Activated CD4-positive, alpha-beta memory T cell treated with anti-CD3 and anti-CD28 coated beads, Interleukin-2, amount 10 ng/mL, durations not matched to agents 7 days and 5 days (primary cell): ENCODE measurements at regions not wholly inside any gene's neighbourhood (a gene's known extent, or its start where the extent isn't known, plus 50 kb on each side); places are given as distances from the start of the nearest gene placed in this dataset.
"Not testable (repeated sequence)": the region's sequence is repeated elsewhere in the genome, so short reads cannot be mapped to it uniquely, and the experiment has no call there.

Source experiments
- CTCF ChIA-PET: fragments of 350-600 bp; sonication (Branson Sonifier 250); formaldehyde crosslinking; loops from one replicate; lab custom pipeline; 2021; ENCODE audit warnings: antibody characterized with exemption, inconsistent platforms; lab: Charles Lee
- POLR2A ChIA-PET: fragments of 350-600 bp; sonication (Branson Sonifier 250); formaldehyde crosslinking; loops from one replicate; lab custom pipeline; 2021; ENCODE audit warnings: antibody characterized with exemption; lab: Charles Lee
- DNase-seq: peaks from one replicate; pipeline ENCODE4 v3.0.0-alpha.2; 2020
- H3K27ac Mint-ChIP-seq: one replicate; pipeline ENCODE4 v1.8.0; 2021; ENCODE audit warnings: mild to moderate bottlenecking, mixed read lengths
- H3K27me3 Mint-ChIP-seq: one replicate; pipeline ENCODE4 v1.8.0; 2021; ENCODE audit warnings: mixed read lengths
- H3K36me3 Mint-ChIP-seq: one replicate; pipeline ENCODE4 v1.8.0; 2021; ENCODE audit warnings: low read depth, mixed read lengths
- H3K4me1 Mint-ChIP-seq: one replicate; pipeline ENCODE4 v1.8.0; 2021; ENCODE audit warnings: mixed read lengths
- H3K4me3 Mint-ChIP-seq: one replicate; pipeline ENCODE4 v1.8.0; 2021; ENCODE audit warnings: mild to moderate bottlenecking, mixed read lengths
- H3K9me3 Mint-ChIP-seq: one replicate; pipeline ENCODE4 v1.8.0; 2021; ENCODE audit warnings: mixed read lengths

DNA sequence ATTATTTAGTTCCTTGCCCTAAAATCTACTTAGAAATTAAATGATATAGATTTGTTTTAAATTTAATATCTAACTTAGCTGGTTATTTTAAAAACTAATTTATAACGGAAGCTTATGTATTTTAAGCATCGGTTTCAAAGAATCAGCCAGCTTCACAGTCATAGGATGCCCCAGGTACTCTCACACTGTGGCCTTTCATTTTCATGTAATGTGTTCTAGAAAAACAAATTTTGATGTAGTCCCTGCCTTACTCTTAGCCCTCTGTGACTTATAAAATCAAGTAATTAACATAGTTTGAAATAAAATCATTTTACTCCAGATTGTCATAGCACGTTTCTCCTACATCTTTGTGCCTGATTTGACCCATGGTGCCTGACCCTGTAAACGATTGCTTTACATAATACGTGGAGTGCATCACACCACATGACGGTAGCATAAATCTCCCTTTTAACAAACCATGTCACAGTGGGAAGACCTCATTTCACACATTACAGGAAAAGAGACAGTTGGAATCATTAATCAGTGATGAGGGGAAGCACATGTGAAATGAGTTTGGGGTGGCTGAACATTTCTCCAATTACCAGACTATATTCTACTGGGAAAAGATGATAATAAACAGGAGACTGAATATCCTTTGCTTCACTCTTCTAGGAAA lies 731.5 kb upstream of the CDH9 start:
- H3K4me3 Mint-ChIP-seq: no peak overlapping the region
- DNase-seq: no peak
- no peaks in the 10 kb centered on the region for H3K36me3 Mint-ChIP-seq
- POLR2A ChIA-PET: no interaction called here
- CTCF ChIA-PET: no interaction called here
- peaks cover 9% of the 10 kb centered on the region for H3K9me3 Mint-ChIP-seq
- H3K27me3 Mint-ChIP-seq: no peaks in the 10 kb centered on the region
- no peak overlapping the region for H3K27ac Mint-ChIP-seq
- H3K4me1 Mint-ChIP-seq: no peaks in the 10 kb centered on the region

- CTCF ChIA-PET: no interaction called here
- Mint-ChIP-seq H3K36me3 (no peaks in the 10 kb centered on the region), H3K4me1 (no peaks in the 10 kb centered on the region), H3K4me3 (no peak overlapping the region), H3K27ac (no peak overlapping the region), H3K27me3 (no peaks in the 10 kb centered on the region), H3K9me3 (peaks cover 13% of the 10 kb centered on the region)
- POLR2A ChIA-PET: no interaction called here
- no peak for DNase-seq
These were observed 710.5 kb upstream of the CDH9 start for GRCh38 chr5:27748847-27749246.

DNA sequence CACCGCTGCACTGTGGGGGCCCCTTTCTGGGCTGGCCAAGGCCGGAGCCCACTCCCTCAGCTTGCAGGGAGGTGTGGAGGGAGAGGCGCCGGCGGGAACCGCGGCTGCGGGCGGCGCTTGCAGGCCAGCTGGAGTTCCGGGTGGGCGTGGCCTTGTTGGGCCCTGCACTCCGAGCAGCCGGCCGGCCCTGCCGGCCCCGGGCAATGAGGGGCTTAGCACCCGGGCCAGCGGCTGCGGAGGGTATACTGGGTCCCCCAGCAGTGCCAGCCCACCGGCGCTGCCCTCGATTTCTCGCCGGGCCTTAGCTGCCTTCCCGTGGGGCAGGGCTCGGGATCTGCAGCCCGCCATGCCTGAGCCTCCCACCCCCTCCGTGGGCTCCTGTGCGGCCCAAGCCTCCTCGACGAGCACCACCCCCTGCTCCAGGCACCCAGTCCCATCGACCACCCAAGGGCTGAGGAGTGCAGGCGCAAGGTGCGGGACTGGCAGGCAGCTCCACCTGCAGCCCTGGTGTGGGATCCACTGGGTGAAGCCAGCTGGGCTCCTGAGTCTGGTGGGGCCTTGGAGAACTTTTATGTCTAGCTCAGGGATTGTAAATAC lies 705.1 kb upstream of the CDH9 start:
- H3K4me1 Mint-ChIP-seq, H3K9me3 Mint-ChIP-seq, DNase-seq, POLR2A ChIA-PET, H3K36me3 Mint-ChIP-seq, CTCF ChIA-PET, H3K4me3 Mint-ChIP-seq, H3K27ac Mint-ChIP-seq, H3K27me3 Mint-ChIP-seq: not testable (repeated sequence)

- no peak overlapping the region for H3K27ac Mint-ChIP-seq
- ChIA-PET POLR2A (no interaction called here), CTCF (no interaction called here)
- H3K9me3 Mint-ChIP-seq: peaks cover 6% of the 10 kb centered on the region
- H3K36me3 Mint-ChIP-seq: no peaks in the 10 kb centered on the region
- no peaks in the 10 kb centered on the region for H3K4me1 Mint-ChIP-seq
- no peaks in the 10 kb centered on the region for H3K27me3 Mint-ChIP-seq
- no peak for DNase-seq
- no peak overlapping the region for H3K4me3 Mint-ChIP-seq
These were observed 704.4 kb upstream of the CDH9 start for GRCh38 chr5:27742805-27743204.

DNA sequence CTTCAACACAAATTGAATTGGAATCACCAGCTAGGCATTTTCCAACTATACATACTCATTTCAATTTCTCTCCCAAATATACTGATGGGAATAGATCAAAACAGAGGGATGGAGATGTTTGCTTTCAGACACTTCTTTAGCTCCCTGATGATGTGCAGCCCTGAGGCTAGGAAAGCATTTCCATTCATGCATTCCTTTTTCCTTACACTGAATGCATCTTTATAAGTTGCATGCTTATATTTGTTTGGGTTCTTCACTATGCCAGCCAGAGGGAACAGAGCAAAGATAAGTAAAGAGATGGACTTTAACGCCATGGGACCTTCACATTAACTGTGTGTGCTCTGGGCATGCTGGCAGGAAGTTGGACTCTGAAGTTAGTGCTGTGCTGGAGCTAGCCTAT lies 696.5 kb upstream of the CDH9 start:
- Mint-ChIP-seq H3K27me3 (no peaks in the 10 kb centered on the region), H3K36me3 (no peaks in the 10 kb centered on the region), H3K27ac (no peak overlapping the region), H3K9me3 (peaks cover 3% of the 10 kb centered on the region), H3K4me1 (no peaks in the 10 kb centered on the region), H3K4me3 (no peak overlapping the region)
- DNase-seq: no peak
- POLR2A ChIA-PET: no interaction called here
- CTCF ChIA-PET: no interaction called here

GRCh38 chr5:27733237-27733636 lies 694.9 kb upstream of the CDH9 start:
- Mint-ChIP-seq H3K9me3 (peaks cover 3% of the 10 kb centered on the region), H3K4me3 (no peak overlapping the region), H3K4me1 (no peaks in the 10 kb centered on the region), H3K27ac (no peak overlapping the region), H3K27me3 (no peaks in the 10 kb centered on the region), H3K36me3 (no peaks in the 10 kb centered on the region)
- ChIA-PET POLR2A (no interaction called here), CTCF (no interaction called here)
- DNase-seq: no peak

GRCh38 chr5:27727254-27727653 lies 688.9 kb upstream of the CDH9 start:
- Mint-ChIP-seq H3K36me3 (no peaks in the 10 kb centered on the region), H3K4me1 (no peaks in the 10 kb centered on the region), H3K4me3 (no peak overlapping the region), H3K9me3 (peaks cover 4% of the 10 kb centered on the region), H3K27me3 (no peaks in the 10 kb centered on the region), H3K27ac (no peak overlapping the region)
- DNase-seq: no peak
- POLR2A ChIA-PET: no interaction called here
- CTCF ChIA-PET: no interaction called here

GRCh38 chr5:27722337-27722736 lies 684.0 kb upstream of the CDH9 start:
- DNase-seq: no peak
- Mint-ChIP-seq H3K9me3 (peaks cover 4% of the 10 kb centered on the region), H3K36me3 (no peaks in the 10 kb centered on the region), H3K4me3 (no peak overlapping the region), H3K27ac (no peak overlapping the region), H3K27me3 (no peaks in the 10 kb centered on the region), H3K4me1 (no peaks in the 10 kb centered on the region)
- ChIA-PET CTCF (no interaction called here), POLR2A (no interaction called here)

DNA sequence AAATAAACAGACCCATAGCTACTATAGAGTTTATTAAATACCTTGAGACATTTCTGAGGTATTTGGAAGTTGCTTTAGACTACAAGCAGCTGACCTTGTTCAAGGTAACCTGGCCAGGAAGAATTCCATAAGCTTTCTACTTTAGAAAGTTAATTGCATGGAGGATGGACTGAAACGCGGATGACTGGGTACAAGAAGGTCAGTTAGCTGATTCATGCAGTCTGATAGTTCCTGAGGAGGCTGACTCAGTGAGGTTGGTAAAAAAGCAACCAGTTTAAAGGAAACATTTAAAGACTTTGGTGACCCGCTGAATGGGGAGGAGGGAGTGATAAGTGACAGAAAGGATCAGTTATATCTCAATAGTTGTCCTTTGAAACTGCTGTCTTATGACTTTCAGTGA lies 670.1 kb upstream of the CDH9 start:
- POLR2A ChIA-PET: no interaction called here
- H3K27ac Mint-ChIP-seq: no peak overlapping the region
- CTCF ChIA-PET: no interaction called here
- no peaks in the 10 kb centered on the region for H3K4me1 Mint-ChIP-seq
- DNase-seq: no peak
- no peaks in the 10 kb centered on the region for H3K36me3 Mint-ChIP-seq
- peaks cover 8% of the 10 kb centered on the region for H3K9me3 Mint-ChIP-seq
- H3K27me3 Mint-ChIP-seq: no peaks in the 10 kb centered on the region
- H3K4me3 Mint-ChIP-seq: no peak overlapping the region

GRCh38 chr5:27706832-27707231 lies 668.4 kb upstream of the CDH9 start:
- Mint-ChIP-seq H3K4me3 (no peak overlapping the region), H3K27me3 (no peaks in the 10 kb centered on the region), H3K9me3 (peaks cover 14% of the 10 kb centered on the region), H3K4me1 (no peaks in the 10 kb centered on the region), H3K27ac (no peak overlapping the region), H3K36me3 (no peaks in the 10 kb centered on the region)
- CTCF ChIA-PET: no interaction called here
- POLR2A ChIA-PET: no interaction called here
- DNase-seq: no peak

GRCh38 chr5:27705661-27706060 lies 667.3 kb upstream of the CDH9 start:
- Mint-ChIP-seq H3K4me1 (no peaks in the 10 kb centered on the region), H3K36me3 (no peaks in the 10 kb centered on the region), H3K27me3 (no peaks in the 10 kb centered on the region), H3K4me3 (no peak overlapping the region), H3K9me3 (peaks cover 14% of the 10 kb centered on the region), H3K27ac (no peak overlapping the region)
- ChIA-PET POLR2A (no interaction called here), CTCF (no interaction called here)
- no peak for DNase-seq

DNA sequence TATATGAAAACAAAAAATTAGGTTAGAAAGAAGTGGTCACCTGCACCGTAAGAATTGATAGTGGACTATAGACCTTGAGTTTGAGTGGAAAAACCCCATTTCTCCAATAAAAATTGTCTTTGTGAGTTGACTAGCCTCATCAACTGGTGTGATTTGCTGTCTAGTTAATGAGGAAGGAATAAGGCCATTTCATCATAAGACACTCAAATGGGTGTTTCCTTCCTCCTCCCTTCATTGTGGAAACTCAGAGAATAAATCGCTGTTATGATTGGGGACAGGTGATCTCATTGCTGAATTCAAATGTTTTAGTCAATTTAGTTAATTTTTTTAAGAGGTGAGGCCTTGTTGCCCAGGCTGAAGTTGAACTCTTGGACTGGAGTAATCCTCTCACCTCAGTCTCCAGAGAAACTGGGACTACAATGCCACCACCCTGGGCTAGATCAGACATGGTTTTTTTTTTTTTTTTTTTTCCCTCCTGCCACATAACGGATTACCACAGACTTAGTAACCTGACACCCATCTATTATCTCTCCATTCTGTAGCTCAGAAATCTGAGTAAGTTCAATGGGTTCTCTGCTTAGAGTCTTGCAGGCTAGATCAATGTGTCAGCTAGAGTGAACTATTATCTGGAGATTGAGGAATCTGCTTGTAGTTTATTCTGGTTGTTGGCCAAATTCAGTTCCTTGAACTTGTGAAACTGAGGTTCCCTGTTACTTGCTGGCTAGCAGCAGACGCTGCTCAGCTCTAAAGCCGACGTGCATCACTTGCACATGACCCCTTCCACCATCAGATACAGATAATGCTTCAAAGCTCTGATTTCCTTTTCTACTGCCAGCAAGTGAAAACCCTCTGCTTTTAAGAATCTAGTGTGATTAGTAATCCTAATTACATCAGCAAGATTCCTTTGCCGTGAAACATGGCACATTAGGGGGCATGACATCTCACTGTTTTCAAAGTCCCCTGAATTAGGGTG lies 663.8 kb upstream of the CDH9 start:
- Mint-ChIP-seq H3K4me3 (no peak overlapping the region), H3K27me3 (no peaks in the 10 kb centered on the region), H3K36me3 (no peaks in the 10 kb centered on the region), H3K4me1 (no peaks in the 10 kb centered on the region), H3K9me3 (peaks cover 16% of the 10 kb centered on the region), H3K27ac (no peak overlapping the region)
- no peak for DNase-seq
- ChIA-PET CTCF (no interaction called here), POLR2A (no interaction called here)

DNA sequence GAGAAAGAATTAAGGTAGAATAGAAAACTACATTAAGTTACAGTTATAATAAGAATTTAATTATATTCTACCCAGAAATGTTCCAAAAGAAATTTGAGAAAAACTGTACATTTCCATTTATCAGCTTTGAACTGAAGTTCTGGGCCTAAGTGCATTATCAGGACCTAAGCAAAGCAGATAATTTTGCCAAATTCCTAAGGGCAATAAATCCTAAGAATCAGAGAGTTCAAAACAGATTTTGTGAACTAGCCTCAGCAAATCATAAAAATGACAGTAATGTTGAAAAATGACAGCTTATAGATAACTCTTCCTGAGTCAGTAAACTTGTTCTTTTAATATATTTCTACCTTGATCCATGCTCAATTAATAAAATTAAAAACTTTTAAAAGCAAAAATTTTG lies 662.1 kb upstream of the CDH9 start:
- Mint-ChIP-seq H3K36me3 (no peaks in the 10 kb centered on the region), H3K4me3 (no peak overlapping the region), H3K27me3 (no peaks in the 10 kb centered on the region), H3K27ac (no peak overlapping the region), H3K4me1 (no peaks in the 10 kb centered on the region), H3K9me3 (peaks cover 17% of the 10 kb centered on the region)
- POLR2A ChIA-PET: no interaction called here
- CTCF ChIA-PET: no interaction called here
- DNase-seq: no peak
